Neural progenitor cell (in vitro differentiated cells): ENCODE measurements at regions not wholly inside any gene's neighbourhood (a gene's known extent, or its start where the extent isn't known, plus 50 kb on each side); places are given as distances from the start of the nearest gene placed in this dataset.

Experiments used
- DNase-seq: peaks from one replicate; pipeline ENCODE4 v3.0.0-alpha.2; 2016; ENCODE audit warnings: low spot score
- H2AFZ ChIP-seq: fragments of 200-600 bp; sonication (generic); replicated peaks from 2 replicates; pipeline ENCODE4 v1.6.1; 2016; ENCODE audit warnings: antibody characterized with exemption
- H3F3A ChIP-seq: fragments of 200-600 bp; sonication (generic); 2 replicates; pipeline ENCODE4 v1.6.1; 2016; ENCODE audit warnings: antibody characterized with exemption, low read depth
- H3K27ac ChIP-seq: fragments of 200-600 bp; sonication (generic); 2 replicates; pipeline ENCODE4 v1.5.1; 2016; ENCODE audit warnings: mild to moderate bottlenecking
- H3K27me3 ChIP-seq: fragments of 200-600 bp; sonication (generic); 2 replicates; pipeline ENCODE4 v1.6.1; 2016; ENCODE audit warnings: mild to moderate bottlenecking, moderate library complexity
- H3K36me3 ChIP-seq: fragments of 200-600 bp; sonication (generic); 2 replicates; pipeline ENCODE4 v1.5.1; 2016
- H3K4me1 ChIP-seq: fragments of 200-600 bp; sonication (generic); 2 replicates; pipeline ENCODE4 v1.6.1; 2016; ENCODE audit warnings: mixed run types
- H3K4me2 ChIP-seq: fragments of 200-600 bp; sonication (generic); 2 replicates; pipeline ENCODE4 v1.6.1; 2016
- H3K4me3 ChIP-seq: fragments of 200-600 bp; sonication (generic); 2 replicates; pipeline ENCODE4 v1.5.1; 2016
- H3K79me2 ChIP-seq: fragments of 200-600 bp; sonication (generic); 2 replicates; pipeline ENCODE4 v1.6.1; 2016; ENCODE audit warnings: low read depth
- H3K9ac ChIP-seq: fragments of 200-600 bp; sonication (generic); 2 replicates; pipeline ENCODE4 v1.6.1; 2016
- H3K9me3 ChIP-seq: fragments of 200-600 bp; sonication (generic); 2 replicates; pipeline ENCODE4 v1.5.1; 2016; ENCODE audit warnings: low read depth
- H4K20me1 ChIP-seq: fragments of 200-600 bp; sonication (generic); 2 replicates; pipeline ENCODE4 v1.6.1; 2016; ENCODE audit warnings: low read depth
- H3K27ac Mint-ChIP-seq: 3 replicates; pipeline ENCODE4 v1.8.0; 2021; ENCODE audit warnings: mixed read lengths
- H3K27me3 Mint-ChIP-seq: 2 replicates; pipeline ENCODE4 v1.8.0; 2022; ENCODE audit warnings: low read depth, mild to moderate bottlenecking, inconsistent platforms, moderate library complexity, mixed read lengths; ENCODE audit not compliant: insufficient read depth
- H3K36me3 Mint-ChIP-seq: 3 replicates; pipeline ENCODE4 v1.8.0; 2021; ENCODE audit warnings: mixed read lengths
- H3K4me1 Mint-ChIP-seq: 3 replicates; pipeline ENCODE4 v1.8.0; 2021; ENCODE audit warnings: mixed read lengths
- H3K4me3 Mint-ChIP-seq: 3 replicates; pipeline ENCODE4 v1.8.0; 2021; ENCODE audit warnings: mild to moderate bottlenecking, moderate library complexity, mixed read lengths
- H3K9me3 Mint-ChIP-seq: 3 replicates; pipeline ENCODE4 v1.8.0; 2020; ENCODE audit warnings: mixed read lengths
- EZH2 ChIP-seq: fragments of 200-600 bp; sonication (generic); IDR thresholded peaks from 2 replicates; pipeline ENCODE4 v1.6.1; 2017; ENCODE audit warnings: antibody characterized with exemption, mild to moderate bottlenecking, moderate library complexity
- EZH2phosphoT487 ChIP-seq: fragments of 200-600 bp; sonication (generic); IDR thresholded peaks from 2 replicates; pipeline ENCODE4 v1.6.1; 2017; ENCODE audit warnings: antibody characterized with exemption
- TF ChIP-seq, protein P1 (sequence below): fragments of 200-600 bp; sonication (generic); IDR thresholded peaks from 2 replicates; pipeline ENCODE4 v1.5.1; 2017; ENCODE audit warnings: antibody characterized with exemption, mild to moderate bottlenecking

DNA sequence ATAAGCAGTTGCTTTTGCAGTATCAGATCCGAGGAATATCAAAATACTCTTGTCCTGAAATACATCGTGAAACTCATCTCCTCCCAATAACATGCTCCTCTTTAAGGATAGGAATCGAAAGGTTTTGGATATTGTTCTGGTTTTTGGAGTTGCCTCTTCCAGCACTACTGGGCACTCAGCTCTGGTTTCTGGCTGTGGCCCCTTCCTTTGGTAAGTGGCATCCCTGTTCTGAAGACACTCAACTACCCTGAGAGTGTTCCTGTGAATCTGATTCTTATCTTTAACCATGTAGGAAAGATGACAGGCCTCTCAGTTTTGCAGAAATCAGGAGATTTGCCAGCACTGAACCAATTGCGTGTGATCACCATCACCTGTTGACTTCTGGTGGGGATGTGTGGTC lies 327.5 kb upstream of the TBL1XR1 start:
- Histone ChIP-seq H2AFZ (no peak overlapping the region), H3K36me3 (no peaks in the 10 kb centered on the region), H3F3A (no peaks in the 10 kb centered on the region), H3K4me2 (no peak overlapping the region), H3K9ac (no peak overlapping the region), H3K27ac (no peak overlapping the region), H3K4me3 (no peak overlapping the region), H3K79me2 (no peaks in the 10 kb centered on the region), H3K27me3 (no peaks in the 10 kb centered on the region), H3K4me1 (no peaks in the 10 kb centered on the region), H4K20me1 (no peaks in the 10 kb centered on the region), H3K9me3 (no peaks in the 10 kb centered on the region)
- no peak overlapping the region for H3K27ac Mint-ChIP-seq
- H3K9me3 Mint-ChIP-seq: peaks cover 28% of the 10 kb centered on the region
- no peak overlapping the region for H3K4me3 Mint-ChIP-seq
- H3K27me3 Mint-ChIP-seq: peaks cover 8% of the 10 kb centered on the region
- H3K36me3 Mint-ChIP-seq: peaks cover 3% of the 10 kb centered on the region
- no peak for DNase-seq
- TF ChIP-seq EZH2phosphoT487: no peak
- TF ChIP-seq EZH2: no peak
- TF ChIP-seq, protein P1, sequence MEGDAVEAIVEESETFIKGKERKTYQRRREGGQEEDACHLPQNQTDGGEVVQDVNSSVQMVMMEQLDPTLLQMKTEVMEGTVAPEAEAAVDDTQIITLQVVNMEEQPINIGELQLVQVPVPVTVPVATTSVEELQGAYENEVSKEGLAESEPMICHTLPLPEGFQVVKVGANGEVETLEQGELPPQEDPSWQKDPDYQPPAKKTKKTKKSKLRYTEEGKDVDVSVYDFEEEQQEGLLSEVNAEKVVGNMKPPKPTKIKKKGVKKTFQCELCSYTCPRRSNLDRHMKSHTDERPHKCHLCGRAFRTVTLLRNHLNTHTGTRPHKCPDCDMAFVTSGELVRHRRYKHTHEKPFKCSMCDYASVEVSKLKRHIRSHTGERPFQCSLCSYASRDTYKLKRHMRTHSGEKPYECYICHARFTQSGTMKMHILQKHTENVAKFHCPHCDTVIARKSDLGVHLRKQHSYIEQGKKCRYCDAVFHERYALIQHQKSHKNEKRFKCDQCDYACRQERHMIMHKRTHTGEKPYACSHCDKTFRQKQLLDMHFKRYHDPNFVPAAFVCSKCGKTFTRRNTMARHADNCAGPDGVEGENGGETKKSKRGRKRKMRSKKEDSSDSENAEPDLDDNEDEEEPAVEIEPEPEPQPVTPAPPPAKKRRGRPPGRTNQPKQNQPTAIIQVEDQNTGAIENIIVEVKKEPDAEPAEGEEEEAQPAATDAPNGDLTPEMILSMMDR: no peak
- peaks cover 10% of the 10 kb centered on the region for H3K4me1 Mint-ChIP-seq

DNA sequence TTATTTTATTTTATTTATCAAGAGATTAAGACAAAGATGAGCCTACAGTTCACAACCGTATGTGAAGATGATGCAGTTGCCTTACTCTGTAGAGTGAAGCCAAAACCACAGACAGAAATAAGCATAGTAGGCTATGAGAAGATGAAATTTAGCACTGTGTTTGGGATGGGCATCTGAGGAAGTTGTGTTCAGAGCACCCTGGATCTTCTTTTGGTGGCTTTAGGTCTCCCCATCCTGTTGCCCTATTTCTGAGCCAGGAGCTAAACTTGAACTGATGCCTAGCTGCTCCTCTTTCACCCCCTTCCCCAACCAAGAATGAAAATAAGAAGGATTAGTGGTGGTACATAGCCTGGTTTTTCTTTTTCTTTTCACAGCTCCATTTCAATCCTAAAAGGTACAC lies 328.1 kb upstream of the TBL1XR1 start:
- no peak overlapping the region for H3K4me3 Mint-ChIP-seq
- Histone ChIP-seq H3K27ac (no peak overlapping the region), H2AFZ (no peak overlapping the region), H3K4me2 (no peak overlapping the region), H3K9me3 (no peaks in the 10 kb centered on the region), H4K20me1 (no peaks in the 10 kb centered on the region), H3K4me1 (no peaks in the 10 kb centered on the region), H3K9ac (no peak overlapping the region), H3K4me3 (no peak overlapping the region), H3K79me2 (no peaks in the 10 kb centered on the region), H3K36me3 (no peaks in the 10 kb centered on the region), H3F3A (no peaks in the 10 kb centered on the region), H3K27me3 (no peaks in the 10 kb centered on the region)
- TF ChIP-seq EZH2phosphoT487 (no peak), EZH2 (no peak)
- TF ChIP-seq, protein P1: no peak
- H3K27ac Mint-ChIP-seq: no peak overlapping the region
- peaks cover 24% of the 10 kb centered on the region for H3K9me3 Mint-ChIP-seq
- peaks cover 12% of the 10 kb centered on the region for H3K4me1 Mint-ChIP-seq
- peaks cover 9% of the 10 kb centered on the region for H3K27me3 Mint-ChIP-seq
- DNase-seq: no peak
- H3K36me3 Mint-ChIP-seq: peaks cover 3% of the 10 kb centered on the region

DNA sequence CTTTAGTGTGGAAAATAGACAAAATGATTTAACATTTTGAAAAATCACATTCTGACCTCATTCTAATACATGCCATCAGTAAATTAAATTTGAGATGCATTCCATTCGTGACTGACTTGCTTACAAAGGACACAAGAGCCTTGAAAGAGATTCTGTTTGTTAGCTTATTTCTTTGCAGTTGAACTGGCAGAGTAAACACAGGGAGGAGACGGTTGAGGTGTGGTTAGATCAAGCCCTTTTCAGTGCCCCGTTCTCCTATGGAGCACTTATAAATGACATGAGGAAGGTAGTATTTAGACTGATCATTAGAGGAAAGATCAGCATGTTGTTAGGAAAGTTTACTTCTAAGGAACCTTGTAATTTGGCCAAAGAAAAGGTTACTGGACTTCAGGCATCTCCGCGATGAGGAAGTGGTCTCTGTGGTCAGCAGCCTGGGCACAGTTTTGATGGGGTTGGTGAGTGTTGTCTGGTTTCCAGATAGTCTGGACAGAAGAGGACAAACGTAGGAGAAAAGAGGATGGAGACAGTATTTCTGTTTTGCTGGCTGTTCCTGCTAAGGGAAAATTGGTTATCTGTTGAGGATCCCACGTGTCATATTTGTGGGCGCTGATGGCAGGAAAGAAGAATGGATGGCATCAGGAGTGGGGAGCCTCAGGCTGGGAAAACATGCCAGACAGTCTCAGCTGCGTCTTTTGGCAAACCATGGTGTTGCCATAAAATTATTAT lies 328.9 kb upstream of the TBL1XR1 start:
- TF ChIP-seq EZH2: no peak
- TF ChIP-seq, protein P1: no peak
- TF ChIP-seq EZH2phosphoT487: no peak
- Mint-ChIP-seq H3K36me3 (peaks cover 3% of the 10 kb centered on the region), H3K27me3 (peaks cover 5% of the 10 kb centered on the region), H3K4me3 (no peak overlapping the region), H3K4me1 (peaks cover 18% of the 10 kb centered on the region), H3K9me3 (peaks cover 22% of the 10 kb centered on the region), H3K27ac (no peak overlapping the region)
- DNase-seq: no peak
- no peaks in the 10 kb centered on the region for H3K27me3 ChIP-seq
- H3K4me2 ChIP-seq: no peak overlapping the region
- H3K4me3 ChIP-seq: no peak overlapping the region
- H3F3A ChIP-seq: no peaks in the 10 kb centered on the region
- no peaks in the 10 kb centered on the region for H4K20me1 ChIP-seq
- H3K4me1 ChIP-seq: peaks cover 4% of the 10 kb centered on the region
- H3K27ac ChIP-seq: no peak overlapping the region
- H3K36me3 ChIP-seq: no peaks in the 10 kb centered on the region
- no peaks in the 10 kb centered on the region for H3K79me2 ChIP-seq
- no peak overlapping the region for H2AFZ ChIP-seq
- no peak overlapping the region for H3K9ac ChIP-seq
- H3K9me3 ChIP-seq: no peaks in the 10 kb centered on the region
